Testis (tissue), 2 donors: ENCODE measurements at regions not wholly inside any gene's neighbourhood (a gene's known extent, or its start where the extent isn't known, plus 50 kb on each side); places are given as distances from the start of the nearest gene placed in this dataset.

ENCODE experiments used
- POLR2A ChIP-seq: fragments of 450-650 bp; IDR thresholded peaks from one replicate; pipeline ENCODE4 v1.6.1; 2017; ENCODE audit warnings: antibody characterized with exemption, mild to moderate bottlenecking, moderate library complexity
- TF ChIP-seq, protein P1 (sequence below), 3 experiments: fragments of 450-650 bp in 2 of 3; fragments of 200-600 bp in 1 of 3; sonication (generic) in 1 of 3; IDR thresholded peaks; one replicate each; pipeline ENCODE4 v1.5.1; 2016 to 2019; ENCODE audit warnings: antibody characterized with exemption in 3 of 3, mild to moderate bottlenecking in 2 of 3, moderate library complexity in 1 of 3

DNA sequence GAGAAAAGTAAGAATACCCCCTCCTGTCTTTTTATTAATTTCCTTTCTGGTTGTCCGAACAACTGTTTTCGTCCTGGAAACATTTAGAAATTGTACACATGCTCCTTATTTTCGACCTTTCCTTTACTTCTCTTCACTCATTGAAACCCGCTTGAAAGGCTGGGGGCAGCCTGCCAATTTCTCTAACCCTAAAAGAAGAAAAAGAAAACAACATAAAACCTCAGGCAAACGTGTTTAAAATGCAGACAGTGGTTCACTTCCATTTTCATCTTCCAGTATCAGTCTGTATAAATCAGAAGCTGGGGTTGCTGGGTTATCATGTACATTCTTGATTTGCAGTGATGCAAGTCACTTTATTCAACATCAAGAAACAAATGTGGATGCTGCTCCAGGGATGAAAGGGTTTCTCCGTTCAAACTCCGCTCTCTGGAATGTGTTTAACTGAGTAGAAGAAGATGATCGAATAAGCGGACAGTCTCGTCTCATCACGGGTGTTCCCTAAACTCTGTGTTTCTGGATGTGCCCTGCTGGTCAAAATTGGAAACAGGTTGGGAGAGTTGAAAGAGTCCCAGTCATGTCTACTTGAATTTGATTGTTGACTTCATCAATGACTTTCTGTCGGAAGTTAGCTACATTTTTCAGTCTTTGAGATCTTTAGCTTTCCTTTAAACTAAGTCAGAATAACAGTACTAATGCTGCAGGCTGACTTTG, 1042.2 kb downstream of the BCL11B start:
- TF ChIP-seq POLR2A: no peak
- TF ChIP-seq, protein P1, sequence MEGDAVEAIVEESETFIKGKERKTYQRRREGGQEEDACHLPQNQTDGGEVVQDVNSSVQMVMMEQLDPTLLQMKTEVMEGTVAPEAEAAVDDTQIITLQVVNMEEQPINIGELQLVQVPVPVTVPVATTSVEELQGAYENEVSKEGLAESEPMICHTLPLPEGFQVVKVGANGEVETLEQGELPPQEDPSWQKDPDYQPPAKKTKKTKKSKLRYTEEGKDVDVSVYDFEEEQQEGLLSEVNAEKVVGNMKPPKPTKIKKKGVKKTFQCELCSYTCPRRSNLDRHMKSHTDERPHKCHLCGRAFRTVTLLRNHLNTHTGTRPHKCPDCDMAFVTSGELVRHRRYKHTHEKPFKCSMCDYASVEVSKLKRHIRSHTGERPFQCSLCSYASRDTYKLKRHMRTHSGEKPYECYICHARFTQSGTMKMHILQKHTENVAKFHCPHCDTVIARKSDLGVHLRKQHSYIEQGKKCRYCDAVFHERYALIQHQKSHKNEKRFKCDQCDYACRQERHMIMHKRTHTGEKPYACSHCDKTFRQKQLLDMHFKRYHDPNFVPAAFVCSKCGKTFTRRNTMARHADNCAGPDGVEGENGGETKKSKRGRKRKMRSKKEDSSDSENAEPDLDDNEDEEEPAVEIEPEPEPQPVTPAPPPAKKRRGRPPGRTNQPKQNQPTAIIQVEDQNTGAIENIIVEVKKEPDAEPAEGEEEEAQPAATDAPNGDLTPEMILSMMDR (IDR thresholded peaks at IDR 0.05): no peak
